Pancreas (tissue), 10 donors: ENCODE measurements at regions not wholly inside any gene's neighbourhood (a gene's known extent, or its start where the extent isn't known, plus 50 kb on each side); places are given as distances from the start of the nearest gene placed in this dataset.

Experiments used
- ATAC-seq, 4 donors: fragments of 200-7000 bp; cut with Tn5 transposase; one replicate each; pipeline versions ENCODE4 v1.8.0 to v1.9.1; 2020; ENCODE audit warnings: mild to moderate bottlenecking in 4 of 4, moderate library complexity in 4 of 4
- DNase-seq, 6 donors: peaks; one replicate each; pipeline ENCODE4 v3.0.0-alpha.2; 2020
- FAIRE-seq: peaks from 2 replicates; lab custom pipeline; 2012; peaks lifted over from hg19 to GRCh38; lab: Jason Lieb, UNC
- H3K27ac ChIP-seq, 4 donors: fragments of 200-600 bp; sonication (generic); 1 replicate in 3 of 4; 2 replicates in 1 of 4; pipeline versions ENCODE4 v1.5.0 to v1.8.0; 2020
- H3K27me3 ChIP-seq, 4 donors: fragments of 200-600 bp; one replicate each; pipeline ENCODE4 v1.8.0; 2021
- H3K36me3 ChIP-seq, 3 donors: fragments of 200-600 bp; sonication (generic) in 1 of 3; one replicate each; pipeline versions ENCODE4 v1.5.0 to v1.8.0; 2020 to 2021
- H3K4me1 ChIP-seq, 3 donors: fragments of 200-600 bp; one replicate each; pipeline ENCODE4 v1.8.0; 2021
- H3K4me3 ChIP-seq, 4 donors: fragments of 200-600 bp; sonication (generic) in 2 of 4; one replicate each; pipeline versions ENCODE4 v1.5.0 to v1.8.0; 2020 to 2021
- H3K9me3 ChIP-seq, 4 donors: fragments of 200-600 bp; one replicate each; pipeline ENCODE4 v1.8.0; 2021
- CTCF ChIP-seq, 4 donors: fragments of 200-600 bp; sonication (generic) in 3 of 4; IDR thresholded peaks; one replicate each; pipeline versions ENCODE4 v1.5.0 to v1.8.0; 2021; ENCODE audit warnings: antibody characterized with exemption in 4 of 4
- WGBS, 2 donors: extraction: QIAGEN DNeasy Blood & Tissue Kit; methylation state at CpG; one replicate each; pipeline ENCODE4 v1.1.7; 2013; 5-methylcytosine and 5-hydroxymethylcytosine counted together
- intact Hi-C, 3 donors: fragments of 100-400 bp; cut with DNase I; formaldehyde crosslinking; loops; one replicate each; pipeline versions ENCODE4 v1.11.1 to v1.14.2; 2022
- donor health status: healthy with polysubstance abuse.
- donor health status: DM: no; HTN: no; CAD: no; lungs with moderate emphysema.
- donor health status: DM: no; HTN: no; CAD: no.
- donor health status: control.
- donor health status: control.
- donor health status: Bipolar disorder and iron deficiency.
- donor health status: DM: yes; HTN: yes; CAD: no.
- donor health status: DM: no; HTN: no; CAD: no.
- donor health status: DM: no; HTN: no; CAD: no.
- donor health status: DM: yes; HTN: yes; CAD: no.

- Histone ChIP-seq H3K36me3 (no peaks in the 10 kb centered on the region), H3K4me3 (no peak overlapping the region), H3K27ac (no peak overlapping the region), H3K27me3 (no peaks in the 10 kb centered on the region), H3K9me3 (no peaks in the 10 kb centered on the region), H3K4me1 (no peaks in the 10 kb centered on the region)
- 51% methylated on average over 3 of the region's 3 CpGs for WGBS, 2 donors
- FAIRE-seq (no peak), ATAC-seq (no peak), DNase-seq (no peak)
- no peak for TF ChIP-seq CTCF (IDR thresholded peaks at IDR 0.05)
- intact Hi-C loops = no loop called here
Observed at GRCh38 chr6:22896696-22897095, 327.3 kb downstream of the HDGFL1 start.

GRCh38 chr6:22899426-22899825 lies 330.1 kb downstream of the HDGFL1 start:
- intact Hi-C loops = no loop called here
- Histone ChIP-seq H3K4me1 (no peaks in the 10 kb centered on the region), H3K4me3 (no peak overlapping the region), H3K9me3 (no peaks in the 10 kb centered on the region), H3K36me3 (no peaks in the 10 kb centered on the region), H3K27ac (no peak overlapping the region), H3K27me3 (no peaks in the 10 kb centered on the region)
- FAIRE-seq = no peak
- DNase-seq = no peak
- ATAC-seq = no peak
- WGBS, 2 donors = 79 to 93% methylated on average over 1 of the region's 1 CpG
- no peak for TF ChIP-seq CTCF (IDR thresholded peaks at IDR 0.05)

- WGBS, 2 donors = 66 to 74% methylated on average over 3 of the region's 3 CpGs
- intact Hi-C loops = no loop called here
- no peak overlapping the region for H3K27ac ChIP-seq
Observed at GRCh38 chr6:22903826-22904225, 334.5 kb downstream of the HDGFL1 start.

DNA sequence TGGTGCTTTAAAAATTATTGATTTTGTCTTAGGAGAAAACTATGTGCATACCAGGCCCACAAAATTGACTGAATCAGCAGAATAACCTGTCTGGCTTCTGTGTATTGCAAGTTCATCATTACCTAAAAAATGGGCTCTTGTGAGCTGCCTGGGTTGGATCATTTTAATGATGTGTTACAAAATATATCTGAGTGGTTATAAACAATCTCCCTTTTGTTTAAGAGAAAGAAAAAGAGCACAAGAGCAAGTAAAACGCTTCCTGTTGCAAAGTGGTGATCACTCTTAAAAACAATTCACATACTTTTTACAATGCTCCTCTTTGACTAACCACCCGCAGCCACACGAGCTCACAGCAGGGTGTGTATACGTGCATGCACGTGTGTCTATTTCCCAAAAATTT lies 335.1 kb downstream of the HDGFL1 start:
- 45 to 47% methylated on average over 5 of the region's 5 CpGs for WGBS, 2 donors
- H3K27ac ChIP-seq = peak overlapping the region in 2 of 4 donors; percentile 50 to 66

More at GRCh38 chr6:22903826-22904225, 334.5 kb downstream of the HDGFL1 start:
- no peak for TF ChIP-seq CTCF (IDR thresholded peaks at IDR 0.05)
- no peaks in the 10 kb centered on the region for H3K27me3 ChIP-seq
- no peak for ATAC-seq
- DNase-seq = no peak
- FAIRE-seq = no peak
- H3K4me3 ChIP-seq = no peak overlapping the region
- H3K9me3 ChIP-seq = no peaks in the 10 kb centered on the region
- no peaks in the 10 kb centered on the region for H3K4me1 ChIP-seq
- no peaks in the 10 kb centered on the region for H3K36me3 ChIP-seq

More for the DNA sequence above, 335.1 kb downstream of the HDGFL1 start:
- no peak overlapping the region for H3K4me3 ChIP-seq
- no peaks in the 10 kb centered on the region for H3K4me1 ChIP-seq
- no peaks in the 10 kb centered on the region for H3K36me3 ChIP-seq
- FAIRE-seq = no peak
- H3K27me3 ChIP-seq = no peaks in the 10 kb centered on the region
- intact Hi-C loops = no loop called here
- DNase-seq = no peak
- H3K9me3 ChIP-seq = no peaks in the 10 kb centered on the region
- ATAC-seq = peak; percentile 24 to 75 (median 56)
- TF ChIP-seq CTCF (IDR thresholded peaks at IDR 0.05) = no peak
